GM21786 (cell line): ENCODE measurements at regions not wholly inside any gene's neighbourhood (a gene's known extent, or its start where the extent isn't known, plus 50 kb on each side); places are given as distances from the start of the nearest gene placed in this dataset.
"Not testable (repeated sequence)": the region's sequence is repeated elsewhere in the genome, so short reads cannot be mapped to it uniquely, and the experiment has no call there.

ENCODE experiments used
- ATAC-seq: cut with Tn5 transposase; IDR thresholded peaks from one replicate; pipeline ENCODE4 v1.9.1; 2021; ENCODE audit not compliant: unreplicated experiment

DNA sequence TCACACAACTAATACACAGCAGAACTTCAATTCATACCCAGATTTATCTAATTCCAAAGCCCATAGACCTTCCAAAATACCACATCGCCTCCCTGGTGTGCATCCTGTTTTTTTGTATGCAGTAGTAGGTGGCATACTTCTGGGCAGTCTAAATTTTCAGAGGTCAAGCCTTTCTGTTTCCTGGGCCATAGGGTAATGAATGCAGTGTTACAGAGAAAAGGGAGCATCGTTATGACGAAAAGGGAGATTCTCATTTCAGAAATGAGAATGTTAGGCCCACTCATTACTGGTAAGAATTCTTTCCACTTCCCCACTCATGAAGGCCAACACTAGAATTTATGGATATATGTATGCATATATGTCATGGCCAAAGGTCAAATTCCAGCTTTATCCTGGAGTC lies 267.8 kb upstream of the ASIC2 start:
- no peak for ATAC-seq

DNA sequence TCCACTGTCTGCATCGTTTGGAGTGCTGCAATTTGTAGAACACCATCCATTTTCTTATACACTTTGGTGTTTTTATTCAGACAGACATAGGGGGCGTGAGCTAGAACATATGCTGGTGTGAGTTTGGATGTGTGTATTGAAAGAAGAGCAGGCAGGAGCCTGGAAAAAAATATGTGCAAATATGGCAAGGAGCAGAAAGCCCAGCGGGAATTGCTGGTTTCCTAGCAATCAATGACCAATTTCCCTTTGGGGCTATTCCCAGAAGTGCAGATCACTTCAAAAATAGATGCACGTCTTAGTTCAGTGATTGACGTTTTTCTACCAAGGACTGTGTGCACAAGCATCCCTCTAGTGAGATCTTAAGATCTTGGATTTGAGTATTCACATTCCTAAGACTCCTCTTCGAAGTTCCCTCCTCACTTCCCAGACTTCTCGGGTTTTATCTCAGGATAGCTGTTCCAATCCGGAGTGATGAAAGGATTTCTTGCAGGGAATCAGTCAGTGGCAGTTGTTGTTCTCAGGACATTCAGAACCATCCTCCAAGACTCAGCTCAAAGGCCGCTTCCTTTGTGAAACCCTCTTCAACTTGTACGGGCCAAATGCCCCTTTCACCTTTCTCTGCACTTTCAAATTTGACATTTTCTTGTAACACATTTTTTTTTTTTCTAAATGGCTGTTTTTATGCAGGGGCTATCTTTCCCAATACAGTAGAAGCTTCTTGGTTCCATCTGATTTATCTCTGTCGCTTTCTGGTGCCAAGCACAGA lies 268.7 kb upstream of the ASIC2 start:
- ATAC-seq: no peak

- ATAC-seq: no peak
Observed at GRCh38 chr17:33562792-33563191, 269.7 kb upstream of the ASIC2 start.

GRCh38 chr17:33564146-33564545 lies 271.1 kb upstream of the ASIC2 start:
- ATAC-seq: no peak

DNA sequence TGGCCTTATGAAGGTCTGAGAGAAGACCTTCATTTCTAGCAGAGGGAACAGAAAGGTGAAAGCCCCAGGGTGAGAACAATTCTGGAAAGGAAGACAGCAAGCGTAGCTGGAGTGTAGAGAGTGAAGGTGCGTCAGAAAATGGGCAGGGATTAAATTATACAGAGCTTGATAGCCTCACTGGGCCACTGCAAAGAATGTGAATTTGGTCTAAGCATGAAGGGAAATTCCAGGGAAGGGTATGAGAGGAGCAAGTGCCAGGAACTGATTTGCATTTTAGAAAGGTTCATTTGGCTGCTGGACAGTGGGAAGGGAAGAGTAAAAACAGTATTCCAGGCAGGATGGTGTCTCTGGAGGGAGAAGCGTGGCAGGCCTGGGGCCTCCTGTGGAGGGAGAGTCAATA lies 274.1 kb upstream of the ASIC2 start:
- no peak for ATAC-seq

GRCh38 chr17:33572615-33573014 lies 279.5 kb upstream of the ASIC2 start:
- no peak for ATAC-seq

DNA sequence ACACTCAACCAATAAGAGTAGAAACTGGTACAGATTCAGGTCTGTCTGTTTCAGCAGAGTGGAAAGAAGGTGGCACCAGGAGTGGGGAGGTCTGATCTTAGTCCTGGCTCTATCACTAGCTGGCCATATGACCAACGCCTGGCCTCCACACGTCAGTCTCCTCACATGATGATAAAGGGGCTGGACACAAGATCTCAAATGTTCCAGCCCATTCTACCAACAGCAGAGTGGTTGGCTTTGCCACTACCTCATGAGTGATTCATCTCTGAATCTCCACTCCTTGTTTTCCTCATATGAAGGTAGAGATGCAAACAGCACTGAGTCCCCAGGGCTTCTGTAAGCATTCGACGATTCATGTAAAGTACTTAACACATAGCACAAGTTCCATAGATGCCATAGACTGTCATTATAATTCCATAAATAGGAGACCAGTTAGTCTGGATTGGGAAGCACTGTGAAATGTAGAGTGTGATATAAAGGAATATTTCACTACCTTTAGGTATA lies 281.9 kb upstream of the ASIC2 start:
- no peak for ATAC-seq

DNA sequence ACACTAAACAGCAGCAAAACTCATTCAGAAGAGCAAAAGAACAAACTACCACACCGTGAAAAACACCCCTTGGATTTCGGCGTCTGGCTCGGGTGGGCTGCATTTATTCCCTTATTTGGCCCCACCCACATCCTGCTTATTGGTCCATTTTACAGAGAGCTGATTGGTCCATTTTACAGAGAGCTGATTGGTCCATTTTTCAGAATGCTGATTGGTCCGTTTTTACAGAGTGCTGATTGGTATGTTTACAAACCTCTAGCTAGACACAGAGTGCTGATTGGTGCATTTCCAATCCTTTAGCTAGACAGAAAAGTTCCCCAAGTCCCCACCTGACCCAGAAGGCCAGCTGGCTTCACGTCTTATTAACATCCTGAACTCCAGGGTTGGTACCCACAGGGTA lies 286.6 kb upstream of the ASIC2 start:
- ATAC-seq: not testable (repeated sequence)

GRCh38 chr17:33580215-33580614 lies 287.1 kb upstream of the ASIC2 start:
- no peak for ATAC-seq

- no peak for ATAC-seq
Observed at GRCh38 chr17:33582661-33583060, 289.6 kb upstream of the ASIC2 start.

GRCh38 chr17:33583518-33584417 lies 290.7 kb upstream of the ASIC2 start:
- no peak for ATAC-seq

DNA sequence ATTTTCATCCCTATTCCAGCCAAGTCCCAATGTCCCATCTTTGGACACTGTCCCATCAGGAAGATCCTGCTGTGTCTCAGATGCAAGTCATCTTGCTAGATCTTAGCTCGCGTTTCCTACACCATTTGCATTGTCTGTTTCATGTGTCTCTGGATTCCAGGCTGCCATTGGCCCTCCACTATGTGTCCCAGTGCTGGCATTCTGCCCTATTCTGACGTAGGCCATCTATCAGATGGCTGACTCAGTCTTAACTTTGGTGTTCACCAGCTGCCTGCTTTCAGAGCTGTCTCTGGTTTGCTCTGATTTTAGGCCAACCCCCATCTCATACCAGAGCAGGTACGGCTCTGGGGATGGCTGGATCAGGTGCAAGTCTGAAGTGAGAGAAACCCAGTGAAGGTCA lies 300.9 kb upstream of the ASIC2 start:
- no peak for ATAC-seq

GRCh38 chr17:33595828-33596227 lies 302.7 kb upstream of the ASIC2 start:
- ATAC-seq: no peak

DNA sequence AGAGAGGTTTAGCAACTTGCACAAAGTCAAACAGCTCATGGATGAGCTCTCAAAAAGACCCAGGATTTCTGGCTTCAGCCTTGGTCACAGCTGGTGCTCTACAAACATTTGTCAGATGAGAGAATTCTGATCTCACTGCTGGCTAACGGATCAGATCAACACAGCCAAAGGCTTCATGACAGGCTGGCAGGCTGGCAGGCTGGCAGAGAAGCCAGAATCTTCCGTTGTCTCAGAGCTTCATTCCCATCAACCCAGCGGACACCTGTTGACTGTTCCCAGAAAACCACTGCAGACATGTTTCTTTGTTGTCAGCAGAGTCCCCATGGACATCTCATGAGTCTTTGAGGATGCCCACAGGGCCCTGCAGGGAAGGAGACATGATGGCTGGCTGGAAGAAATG lies 303.8 kb upstream of the ASIC2 start:
- no peak for ATAC-seq

- ATAC-seq: no peak
Observed at GRCh38 chr17:33598797-33599196, 305.7 kb upstream of the ASIC2 start.

- ATAC-seq: no peak
Observed at GRCh38 chr17:33602981-33603380, 309.9 kb upstream of the ASIC2 start.

- ATAC-seq: no peak
Observed at GRCh38 chr17:33603789-33604188, 310.7 kb upstream of the ASIC2 start.

DNA sequence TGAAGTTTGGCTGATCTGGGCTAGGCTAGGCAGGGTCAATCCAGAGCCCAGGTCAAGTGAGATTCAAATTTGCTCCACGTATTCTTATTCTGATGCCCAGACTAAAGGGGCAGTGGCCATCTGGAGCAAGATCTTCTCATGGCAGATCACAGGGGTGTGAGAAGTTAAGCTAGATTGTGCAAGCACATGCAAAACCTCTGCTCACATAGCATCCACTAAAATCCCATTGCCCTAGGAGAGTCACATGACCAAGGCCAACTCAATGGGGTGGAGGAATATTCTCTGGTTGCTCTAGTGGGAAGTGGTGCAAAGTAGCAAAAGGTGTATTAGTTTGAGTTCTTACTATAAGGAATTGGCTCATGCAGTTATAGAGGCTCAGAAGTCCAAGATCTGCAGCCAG lies 318.4 kb upstream of the ASIC2 start:
- ATAC-seq: no peak

DNA sequence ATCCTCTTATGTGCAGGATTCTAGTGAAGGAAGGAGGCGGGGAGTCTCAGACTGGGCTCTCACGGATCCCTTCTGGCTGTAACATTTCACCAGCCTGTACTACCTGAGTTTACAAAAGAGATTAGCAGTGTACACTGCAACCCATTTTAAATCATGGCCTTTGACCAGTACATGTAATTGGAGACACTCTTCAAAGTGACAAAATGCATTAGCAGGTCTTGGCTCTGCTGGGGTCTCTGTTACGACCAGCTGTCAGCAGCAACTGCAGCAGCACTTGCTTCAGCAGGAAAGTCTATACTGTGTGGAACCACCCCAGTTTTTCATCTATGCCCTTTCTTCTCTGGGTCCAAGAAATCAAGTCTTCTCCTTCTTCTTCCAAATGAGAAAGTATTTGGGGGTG lies 322.8 kb upstream of the ASIC2 start:
- no peak for ATAC-seq

DNA sequence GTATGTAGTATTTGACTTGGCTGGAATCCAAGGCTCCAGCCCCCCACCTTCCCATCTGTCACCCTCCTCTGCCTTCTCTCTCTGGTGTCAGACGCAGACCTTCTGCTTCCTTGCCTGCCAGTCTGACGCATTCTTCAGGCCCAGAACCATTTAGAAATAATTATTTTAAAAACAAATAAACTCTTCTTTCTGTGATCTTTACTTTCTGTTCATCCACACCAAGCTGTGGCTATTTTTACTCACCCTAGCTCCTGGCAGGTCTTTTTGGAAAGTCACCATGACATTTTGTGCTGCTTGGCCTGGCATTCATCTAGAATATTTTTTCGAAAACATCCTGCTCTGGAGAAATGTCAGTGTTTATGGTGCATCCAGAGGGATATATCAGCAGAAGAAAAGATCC lies 330.7 kb upstream of the ASIC2 start:
- no peak for ATAC-seq

DNA sequence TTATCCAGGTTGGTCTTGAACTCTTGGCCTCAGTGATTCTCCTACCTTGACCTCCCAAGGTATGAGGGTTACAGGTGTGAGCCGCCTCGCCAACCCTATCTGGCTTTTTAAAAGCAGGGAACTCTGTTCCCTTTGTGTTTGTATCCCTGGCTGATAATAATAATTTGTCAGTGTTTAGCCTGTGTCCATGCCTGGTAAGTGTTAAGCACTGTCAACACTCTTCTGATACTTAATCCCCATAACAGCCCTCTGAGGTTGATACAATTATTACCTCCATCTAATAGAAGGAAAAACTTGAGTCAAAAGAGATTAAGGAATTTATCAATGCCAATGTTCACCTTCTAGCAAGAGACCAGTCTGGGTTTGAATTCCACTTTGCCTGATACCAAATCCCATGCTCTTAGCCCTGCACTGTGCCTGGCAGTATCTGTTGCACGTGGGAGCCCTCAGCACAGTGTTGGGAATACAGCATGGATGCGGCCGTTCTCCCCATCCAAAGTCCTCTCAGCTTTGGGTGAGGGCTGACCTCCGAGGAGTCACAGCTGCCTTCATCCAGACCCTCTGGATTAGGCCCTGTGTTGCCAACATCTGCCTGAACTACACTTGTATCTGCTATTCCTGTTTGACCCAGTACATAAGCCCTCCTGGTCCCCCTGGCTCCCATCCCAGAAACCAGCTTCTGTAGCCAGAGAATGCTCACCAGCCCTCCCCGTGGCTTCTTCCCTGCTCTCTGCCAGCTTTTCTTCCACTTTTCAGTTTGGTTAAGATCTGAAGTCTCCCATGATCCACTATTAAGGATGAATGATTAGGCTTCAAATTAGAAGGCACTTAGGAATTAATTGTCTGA lies 335.6 kb upstream of the ASIC2 start:
- ATAC-seq: no peak
